Stimulated activated CD4-positive, alpha-beta T cell treated with anti-CD3 and anti-CD28 coated beads, Interleukin-12 subunit alpha, Interleukin-12 subunit beta, amount 100 ng/mL, for 48 hours (primary cell): ENCODE measurements at regions not wholly inside any gene's neighbourhood (a gene's known extent, or its start where the extent isn't known, plus 50 kb on each side); places are given as distances from the start of the nearest gene placed in this dataset.

Experiments used
- DNase-seq, 3 donors: peaks; one replicate each; pipeline ENCODE4 v3.0.0-alpha.2; 2020; ENCODE audit warnings: low read depth in 2 of 3, low spot score in 1 of 3

DNA sequence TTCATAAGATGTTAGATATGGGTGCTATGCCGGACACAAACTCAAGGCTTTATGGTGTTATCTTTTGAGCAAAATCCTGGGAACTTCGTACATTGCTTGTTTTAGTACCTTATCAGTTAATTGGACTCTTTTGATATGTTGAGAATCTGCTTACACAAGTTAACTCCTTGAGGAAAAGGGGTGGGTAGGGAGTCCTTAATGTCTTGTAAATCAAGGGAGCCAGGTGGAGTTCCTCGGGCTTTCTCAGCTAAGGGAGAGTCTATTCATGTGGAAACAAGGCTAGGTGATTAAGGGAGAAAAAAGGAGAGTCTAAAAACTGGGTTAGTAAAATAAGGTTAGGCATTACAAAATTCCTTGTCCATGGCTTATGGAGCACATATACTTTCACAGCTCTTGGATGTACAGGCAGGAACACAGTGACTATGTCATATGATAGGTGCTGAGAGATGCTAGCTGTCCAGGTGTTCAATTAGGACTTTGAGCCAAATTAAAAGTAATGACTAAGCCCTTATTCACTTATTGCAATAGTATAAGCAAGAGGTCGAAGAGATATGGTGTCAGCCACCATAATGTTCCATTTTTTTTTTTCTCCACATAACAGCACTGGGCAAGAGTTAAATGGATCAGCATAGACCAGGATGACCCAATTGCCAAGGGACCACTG, 59.5 kb upstream of the DYNAP start:
- no peak for DNase-seq

GRCh38 chr18:54532222-54532621, 58.8 kb upstream of the DYNAP start:
- DNase-seq = no peak

DNA sequence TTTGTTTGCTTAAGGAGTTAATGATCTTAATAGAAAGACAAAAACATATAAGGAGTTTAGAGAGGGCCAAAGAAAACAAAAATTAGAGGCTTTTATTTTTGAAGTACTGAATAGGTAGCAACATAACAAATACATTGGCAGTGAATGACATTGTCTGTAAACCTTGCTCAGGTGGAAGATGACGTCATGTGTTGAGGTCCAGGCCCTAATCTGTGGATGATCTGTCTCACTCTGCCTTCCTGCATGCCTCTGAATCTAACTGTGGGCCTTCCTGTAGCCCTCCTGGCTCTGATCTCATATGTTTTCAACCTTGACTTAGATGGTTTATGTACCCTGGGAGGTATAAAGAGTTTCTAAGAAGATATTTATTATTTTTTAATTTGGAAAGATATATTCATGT, 58.1 kb upstream of the DYNAP start:
- no peak for DNase-seq
